B cell (primary cell): ENCODE measurements at regions not wholly inside any gene's neighbourhood (a gene's known extent, or its start where the extent isn't known, plus 50 kb on each side); places are given as distances from the start of the nearest gene placed in this dataset.

Experiments used
- CTCF ChIP-seq: fragments of 200-600 bp; IDR thresholded peaks from one replicate; pipeline ENCODE4 v1.8.0; 2022; ENCODE audit warnings: antibody characterized with exemption, mild to moderate bottlenecking
- EZH2 ChIP-seq: IDR thresholded peaks from 2 replicates; pipeline ENCODE4 v1.6.1; 2012; ENCODE audit warnings: borderline replicate concordance, low read depth, mild to moderate bottlenecking, moderate library complexity, low read length; ENCODE audit not compliant: insufficient read depth, poor library complexity, severe bottlenecking

DNA sequence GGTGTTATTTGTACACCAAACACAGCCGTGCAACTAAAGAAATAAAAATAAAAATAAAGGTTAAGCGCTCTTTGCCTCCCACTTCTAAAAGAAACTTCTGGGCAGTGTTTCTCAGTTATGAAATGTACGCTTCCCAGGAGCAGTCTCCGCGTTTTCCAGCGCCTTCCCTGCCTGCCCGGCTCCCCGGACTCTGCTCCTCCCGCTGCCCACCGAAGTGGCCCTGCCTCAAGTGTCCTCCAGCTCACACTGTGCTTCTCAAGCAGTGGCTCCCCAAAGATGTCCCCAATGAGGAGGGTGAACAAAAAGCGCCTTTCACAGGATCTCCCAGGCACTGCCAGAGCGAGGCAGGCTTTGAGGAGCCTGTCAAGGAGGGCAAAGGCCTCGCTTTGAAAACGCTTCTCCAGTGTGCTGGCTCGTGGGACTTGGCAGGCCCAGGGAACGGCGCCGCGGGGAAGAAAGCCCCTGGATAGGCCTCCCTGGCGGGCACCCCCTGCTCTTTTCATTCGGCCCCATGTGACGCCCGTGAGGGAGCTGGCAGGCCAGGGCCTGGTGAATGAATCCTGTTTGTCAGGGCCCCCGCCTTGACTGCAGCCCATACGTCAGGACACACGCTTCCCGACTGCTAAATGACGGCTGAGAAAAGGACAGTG lies 187.1 kb downstream of the FOXO1 start:
- no peak for TF ChIP-seq CTCF
- no peak for TF ChIP-seq EZH2
